Liver (tissue), 3 donors: ENCODE measurements at regions not wholly inside any gene's neighbourhood (a gene's known extent, or its start where the extent isn't known, plus 50 kb on each side); places are given as distances from the start of the nearest gene placed in this dataset.

Source experiments
- ATF3 ChIP-seq: IDR thresholded peaks from 2 replicates; pipeline ENCODE4 v1.6.1; 2016; ENCODE audit warnings: antibody characterized with exemption
- CTCF ChIP-seq: fragments of 150-350 bp; IDR thresholded peaks from 2 replicates; pipeline ENCODE4 v1.5.1; 2017; ENCODE audit warnings: improper control_type of control experiment, low read depth, low read length; ENCODE audit not compliant: missing input control
- EGR1 ChIP-seq, 2 donors: IDR thresholded peaks; 2 replicates each; pipeline ENCODE4 v1.6.1; 2016 to 2018; ENCODE audit warnings: antibody characterized with exemption in 2 of 2, low read depth in 2 of 2
- MAX ChIP-seq: IDR thresholded peaks from 2 replicates; pipeline ENCODE4 v1.6.1; 2016; ENCODE audit warnings: antibody characterized with exemption
- RAD21 ChIP-seq, 2 donors: IDR thresholded peaks; 2 replicates each; pipeline ENCODE4 v1.6.1; 2016; ENCODE audit warnings: antibody characterized with exemption in 2 of 2, mild to moderate bottlenecking in 2 of 2
- REST ChIP-seq: IDR thresholded peaks from 2 replicates; pipeline ENCODE4 v1.6.1; 2016; ENCODE audit warnings: antibody characterized with exemption, mild to moderate bottlenecking
- SP1 ChIP-seq: IDR thresholded peaks from 2 replicates; pipeline ENCODE4 v1.6.1; 2018; ENCODE audit warnings: antibody characterized with exemption, mild to moderate bottlenecking
- YY1 ChIP-seq: IDR thresholded peaks from 2 replicates; pipeline ENCODE4 v1.6.1; 2016; ENCODE audit warnings: antibody characterized with exemption, mild to moderate bottlenecking
- donor health status: healthy.
- donor health status: healthy.

GRCh38 chr2:172282944-172283343 lies 144.4 kb upstream of the ITGA6 start:
- TF ChIP-seq CTCF (no peak), REST (no peak), YY1 (no peak), SP1 (no peak), RAD21 (IDR thresholded peaks at IDR 0.05) (no peak), MAX (no peak), ATF3 (no peak), EGR1 (IDR thresholded peaks at IDR 0.05; ENCODE audit: low read depth in 2 of 2) (no peak)
